GM21367 (cell line): ENCODE measurements at regions not wholly inside any gene's neighbourhood (a gene's known extent, or its start where the extent isn't known, plus 50 kb on each side); places are given as distances from the start of the nearest gene placed in this dataset.

Experiments
- ATAC-seq: cut with Tn5 transposase; IDR thresholded peaks from one replicate; pipeline ENCODE4 v1.9.1; 2021; ENCODE audit not compliant: unreplicated experiment

GRCh38 chr9:121598965-121599871 lies 52.2 kb upstream of the DAB2IP start:
- no peak for ATAC-seq

GRCh38 chr9:121599872-121600585 lies 51.4 kb upstream of the DAB2IP start:
- no peak for ATAC-seq

- ATAC-seq, result no peak
Measured at GRCh38 chr9:121601194-121601593, 50.2 kb upstream of the DAB2IP start.
